Colon (tissue), 2 donors: ENCODE measurements at regions not wholly inside any gene's neighbourhood (a gene's known extent, or its start where the extent isn't known, plus 50 kb on each side); places are given as distances from the start of the nearest gene placed in this dataset.

Source experiments
- FAIRE-seq: peaks from 2 replicates; lab custom pipeline; 2012; peaks lifted over from hg19 to GRCh38; lab: Jason Lieb, UNC
- donor health status: control.
- donor health status: control.

- no peak for FAIRE-seq
Observed at GRCh38 chr2:175560521-175561169, 379.1 kb upstream of the ATP5MC3 start.

DNA sequence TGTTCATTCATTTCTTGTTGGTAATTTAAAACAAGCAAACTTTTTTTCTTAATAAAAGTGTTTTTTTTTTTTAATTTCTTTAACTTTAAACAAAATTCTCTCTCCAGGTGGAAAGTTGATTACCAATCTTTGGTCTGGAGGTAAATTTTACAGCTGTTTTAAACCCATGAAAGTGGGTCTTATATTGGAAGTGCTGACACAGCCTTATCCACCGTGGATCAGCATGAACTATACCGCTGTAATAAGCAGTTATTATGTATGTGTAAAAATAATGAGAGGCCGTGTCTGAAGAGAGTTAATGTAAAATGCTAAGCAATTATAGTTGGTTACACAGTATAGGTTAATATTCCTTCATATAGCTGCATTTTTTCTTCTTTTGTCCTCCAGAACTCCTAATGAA is 378.1 kb upstream of the ATP5MC3 start:
- FAIRE-seq, result no peak

GRCh38 chr2:175557810-175558377 is 376.4 kb upstream of the ATP5MC3 start:
- no peak for FAIRE-seq

DNA sequence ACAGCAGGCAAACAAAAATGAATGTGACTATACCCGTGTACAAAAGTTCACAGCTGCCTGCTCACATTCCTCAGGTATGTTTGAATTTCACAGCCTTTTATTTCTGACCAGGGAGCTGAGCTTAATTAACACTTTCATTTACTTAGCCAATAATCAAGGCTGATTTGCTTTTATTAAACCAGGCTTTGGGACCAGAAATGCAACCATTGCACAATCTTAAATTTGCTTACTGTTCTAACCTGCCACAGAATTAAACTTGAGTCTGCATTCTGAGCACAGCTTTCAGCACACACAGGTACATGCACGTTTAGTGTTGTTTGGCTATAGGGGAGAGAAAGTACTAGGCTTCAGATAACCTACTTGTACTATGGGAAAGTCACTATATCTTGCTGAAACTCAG is 372.4 kb upstream of the ATP5MC3 start:
- FAIRE-seq, result no peak

- FAIRE-seq, result no peak
Observed at GRCh38 chr2:175552902-175553301, 371.4 kb upstream of the ATP5MC3 start.

DNA sequence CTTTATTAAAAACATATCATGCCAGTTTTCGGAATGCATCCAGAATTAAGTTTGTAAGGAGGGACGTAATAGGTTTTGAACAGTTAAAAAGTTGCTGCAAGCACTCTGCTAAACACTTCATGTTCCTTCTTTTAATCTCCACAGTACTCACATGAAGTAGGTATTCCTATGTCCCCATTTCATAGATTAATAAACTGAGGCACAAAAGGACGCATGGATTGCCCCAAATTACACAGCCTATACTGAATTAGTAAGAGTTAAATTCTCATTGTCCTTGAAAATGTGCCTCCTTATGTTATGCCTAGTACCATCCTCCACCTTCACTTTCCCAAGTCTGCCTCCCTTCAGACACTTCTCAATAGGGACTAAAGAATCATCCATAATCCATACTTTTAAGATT is 358.9 kb upstream of the ATP5MC3 start:
- no peak for FAIRE-seq

DNA sequence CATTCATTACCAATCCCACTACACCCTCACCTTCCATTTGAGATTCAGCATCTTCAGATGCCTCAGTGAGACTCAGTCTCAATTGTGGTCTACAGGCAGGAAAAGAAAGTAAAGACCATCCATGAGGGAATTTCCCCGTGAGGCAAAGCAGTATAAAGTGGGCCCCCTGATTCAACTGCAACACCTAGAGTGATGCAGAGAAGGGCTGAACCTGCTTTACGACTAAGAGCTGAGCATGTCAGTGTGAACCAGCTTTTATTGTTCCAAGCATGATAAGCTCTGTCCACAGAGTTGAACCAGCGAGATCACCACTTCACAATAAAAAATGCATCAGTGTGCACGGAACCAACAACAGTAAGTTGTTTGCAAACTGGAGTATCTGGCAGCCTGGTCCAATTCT is 357.6 kb upstream of the ATP5MC3 start:
- no peak for FAIRE-seq

DNA sequence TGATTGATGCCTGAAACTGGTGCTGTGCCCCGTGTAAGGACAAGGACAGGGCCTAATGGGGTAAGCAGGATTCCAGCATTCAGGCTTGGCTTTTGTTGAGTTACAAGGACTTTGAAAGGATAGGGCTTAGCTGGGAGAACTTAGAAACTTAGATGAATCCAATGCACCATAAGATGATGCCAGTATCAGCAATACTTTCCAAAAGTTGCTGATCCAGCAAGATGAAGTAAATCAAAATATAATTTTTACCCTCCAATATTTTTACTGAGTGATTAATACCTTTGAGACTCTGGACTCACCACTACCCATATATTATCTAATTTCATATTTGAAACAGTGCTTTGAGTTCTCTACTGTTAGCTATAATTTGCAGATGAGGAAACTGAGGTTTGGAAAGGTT is 354.5 kb upstream of the ATP5MC3 start:
- no peak for FAIRE-seq

DNA sequence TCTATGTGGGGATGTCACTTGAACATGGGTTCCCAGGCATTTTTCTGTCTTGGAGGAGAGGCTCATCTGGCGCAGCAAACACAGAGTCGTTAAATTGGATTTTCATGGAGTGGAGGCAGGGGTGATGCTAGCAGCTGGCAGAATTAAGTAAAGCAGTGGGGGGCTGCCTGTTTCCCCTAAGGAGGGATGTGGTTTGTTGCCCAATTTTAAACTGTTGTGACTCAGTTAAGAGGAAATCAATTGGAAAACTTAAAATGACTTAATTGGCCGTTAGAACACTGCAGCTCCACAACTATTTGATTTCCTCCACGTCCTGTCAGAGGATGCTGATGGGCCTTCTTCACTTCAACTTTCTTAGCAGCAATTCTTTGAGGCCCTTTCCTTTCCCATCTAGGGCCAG is 354.1 kb upstream of the ATP5MC3 start:
- FAIRE-seq, result no peak

DNA sequence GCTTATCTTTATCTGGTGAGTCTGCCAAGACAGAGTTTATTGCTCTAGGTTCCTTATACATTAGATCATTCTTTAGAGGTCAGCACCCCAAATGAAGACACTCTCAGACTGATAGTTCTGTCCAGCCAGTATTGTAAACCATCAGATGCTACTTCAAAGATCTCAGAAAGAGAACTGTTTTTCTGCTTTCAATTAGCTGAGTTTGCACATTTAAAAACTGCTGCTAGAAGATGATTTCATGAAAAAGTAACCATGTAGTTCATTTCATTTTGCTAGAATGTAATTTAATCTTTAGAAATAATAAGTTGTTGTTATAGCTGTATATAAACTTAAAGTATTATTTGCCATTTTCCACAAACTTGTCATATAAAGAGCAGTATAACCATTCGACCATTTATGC is 344.5 kb upstream of the ATP5MC3 start:
- no peak for FAIRE-seq

DNA sequence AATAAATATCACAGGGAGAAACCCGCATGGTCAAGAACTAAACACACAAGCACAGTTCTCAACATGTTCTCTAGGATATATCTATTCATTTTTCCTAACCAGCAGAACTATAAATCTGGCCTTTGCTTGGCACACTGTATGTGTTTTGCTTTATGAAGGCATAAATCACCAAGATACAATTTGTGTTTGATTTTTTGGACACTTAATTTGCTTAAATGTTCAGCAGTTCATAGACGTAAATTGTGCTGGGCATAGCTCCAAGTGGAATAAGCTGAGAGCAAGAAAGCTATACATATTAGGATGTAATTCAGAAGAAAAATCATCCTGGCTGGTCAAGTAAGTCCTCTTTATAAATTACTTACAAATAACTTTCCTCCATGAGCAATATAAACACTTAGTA is 341.5 kb upstream of the ATP5MC3 start:
- FAIRE-seq, result no peak

GRCh38 chr2:175518206-175518605 is 336.7 kb upstream of the ATP5MC3 start:
- no peak for FAIRE-seq

DNA sequence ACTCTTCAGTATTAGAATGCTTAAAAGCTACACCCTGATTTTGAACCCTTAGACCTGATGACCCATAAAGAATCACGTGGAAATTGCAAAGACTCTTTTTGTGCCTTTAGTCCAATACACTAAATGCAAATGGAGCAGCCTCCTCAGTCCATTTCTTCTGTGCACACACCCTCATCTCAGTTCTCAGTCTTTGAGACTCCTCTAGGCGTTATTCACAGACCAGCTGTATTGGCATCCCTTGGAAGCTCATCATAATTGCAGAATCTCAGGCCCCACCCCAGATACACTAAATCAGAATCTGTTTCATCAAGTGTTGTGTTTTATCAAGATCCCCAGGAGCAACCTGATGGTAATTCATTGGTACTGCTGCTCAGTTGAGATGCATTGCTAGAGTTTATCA is 335.0 kb upstream of the ATP5MC3 start:
- no peak for FAIRE-seq

DNA sequence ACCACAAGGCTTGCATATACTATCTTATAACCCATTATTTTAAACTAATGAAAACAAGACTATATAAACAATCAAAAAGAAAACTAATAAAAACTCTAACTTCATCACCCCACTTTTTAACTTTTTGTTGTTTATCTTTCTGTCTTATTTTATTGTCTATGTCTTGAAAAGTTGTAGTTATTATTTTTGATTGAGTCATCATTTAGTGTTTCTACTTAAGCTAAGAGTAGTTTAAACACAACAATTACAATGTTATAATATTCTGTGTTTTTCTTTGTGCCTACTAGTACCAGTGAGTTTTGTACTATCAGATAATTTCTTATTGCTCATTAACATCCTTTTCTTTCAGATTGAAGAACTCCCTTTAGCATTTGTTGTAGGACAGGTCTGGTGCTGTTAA is 318.7 kb upstream of the ATP5MC3 start:
- FAIRE-seq, result peak; percentile 51

DNA sequence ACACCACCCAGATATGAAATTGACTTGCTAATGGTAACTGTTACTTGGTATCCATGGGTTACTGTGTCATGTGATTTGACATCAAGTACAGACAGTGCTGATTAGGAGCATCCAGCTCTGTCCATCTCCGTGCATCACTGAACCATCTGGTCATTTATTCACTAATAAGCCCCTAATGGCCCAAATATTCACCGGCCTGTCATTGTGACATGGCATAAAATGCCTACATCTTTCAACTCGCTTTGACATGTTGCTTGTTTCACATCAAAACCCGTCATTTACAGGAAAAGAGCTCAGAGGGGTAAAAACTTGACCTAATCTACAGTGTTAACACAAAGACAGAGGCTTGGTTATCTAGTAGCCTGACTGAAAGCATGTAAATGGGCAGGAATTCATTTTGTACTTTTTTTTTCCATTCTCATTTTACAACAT is 308.9 kb upstream of the ATP5MC3 start:
- FAIRE-seq, result no peak

DNA sequence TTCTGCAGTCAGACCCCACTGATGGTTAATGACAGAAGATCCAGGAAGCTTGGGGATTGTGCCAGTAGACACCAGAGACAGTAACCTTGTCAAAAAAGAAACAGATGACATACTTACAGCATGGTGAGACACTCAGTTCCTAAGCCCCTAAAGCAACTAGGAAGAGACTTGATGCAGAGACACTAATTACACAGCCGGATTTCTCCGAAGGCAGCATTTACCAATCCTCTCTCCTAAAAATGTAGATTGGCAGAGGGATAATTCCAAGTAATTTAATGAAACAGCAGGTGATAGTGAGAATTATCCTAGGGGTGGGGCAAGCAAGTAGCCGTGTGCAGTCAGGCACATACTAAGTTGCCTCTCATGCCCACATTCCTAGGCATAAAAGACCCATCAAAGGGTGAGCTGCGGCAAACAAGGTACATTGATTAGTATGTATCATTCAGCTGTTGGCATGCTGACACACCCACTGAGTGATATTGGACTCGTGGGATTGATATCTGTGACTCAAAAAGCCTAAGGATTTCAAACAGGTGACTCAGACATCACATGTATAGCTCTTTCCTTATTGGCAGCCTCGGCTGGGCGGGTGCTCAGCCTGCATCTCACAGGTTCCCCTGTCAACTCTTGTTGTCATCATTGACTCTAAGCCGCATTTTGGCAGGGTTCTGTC is 296.7 kb upstream of the ATP5MC3 start:
- FAIRE-seq, result no peak

DNA sequence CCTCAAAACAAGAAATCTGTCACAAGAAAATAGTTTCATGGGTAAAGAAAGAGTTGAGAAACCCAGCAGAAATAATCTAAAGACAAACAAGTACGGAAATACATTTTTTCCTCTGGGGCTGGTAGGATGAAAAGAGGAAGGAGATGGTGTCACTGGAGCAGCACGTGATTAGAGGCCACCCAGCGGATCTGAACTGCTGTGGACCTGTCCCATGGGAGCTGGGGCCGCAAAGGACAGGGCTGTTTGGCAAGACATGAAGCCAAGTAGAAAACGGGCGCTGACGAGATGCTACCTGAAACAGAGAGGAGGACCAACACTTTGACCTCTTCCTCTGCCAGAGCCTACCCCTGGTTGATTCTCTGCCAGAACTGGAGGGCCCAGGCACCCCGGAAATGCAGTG is 295.4 kb upstream of the ATP5MC3 start:
- no peak for FAIRE-seq

DNA sequence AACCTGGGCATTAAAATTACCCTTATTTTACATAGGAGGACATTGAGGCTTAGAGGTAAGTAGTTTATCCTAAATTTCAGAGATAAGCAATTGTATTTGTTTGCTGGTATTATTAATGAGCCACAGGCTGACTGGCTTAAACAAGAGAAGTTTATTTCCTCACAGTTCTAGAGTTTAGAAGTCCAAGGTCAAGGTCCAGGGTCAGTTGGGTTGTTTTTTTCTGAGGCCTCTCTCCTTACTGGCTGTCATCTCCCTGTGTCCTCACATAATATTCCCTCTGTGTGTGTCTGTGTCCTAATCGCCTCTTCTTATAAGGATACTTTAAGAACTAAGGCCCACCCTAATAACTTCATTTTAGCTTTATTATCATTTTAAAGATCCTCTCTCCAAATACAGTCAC is 294.9 kb upstream of the ATP5MC3 start:
- FAIRE-seq, result no peak

DNA sequence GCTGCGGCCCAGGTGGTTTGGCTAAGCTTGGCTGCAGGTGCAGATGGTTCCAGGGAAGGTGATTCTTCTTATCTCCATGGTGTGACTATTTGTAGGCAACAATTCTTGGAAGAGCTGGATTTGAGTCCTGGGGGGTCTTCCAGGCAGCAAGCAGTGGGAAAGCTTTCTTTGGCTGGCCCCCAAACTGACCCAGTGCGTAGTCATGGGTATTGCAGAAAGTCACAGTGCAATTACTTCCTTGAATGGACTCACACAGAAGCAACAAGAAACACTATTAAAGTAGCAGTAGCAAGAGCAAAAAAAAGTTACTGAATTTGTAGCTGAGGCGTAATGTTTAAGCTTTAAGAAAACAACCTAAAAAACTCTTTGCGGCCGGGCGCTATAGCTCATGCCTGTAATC is 293.6 kb upstream of the ATP5MC3 start:
- no peak for FAIRE-seq

DNA sequence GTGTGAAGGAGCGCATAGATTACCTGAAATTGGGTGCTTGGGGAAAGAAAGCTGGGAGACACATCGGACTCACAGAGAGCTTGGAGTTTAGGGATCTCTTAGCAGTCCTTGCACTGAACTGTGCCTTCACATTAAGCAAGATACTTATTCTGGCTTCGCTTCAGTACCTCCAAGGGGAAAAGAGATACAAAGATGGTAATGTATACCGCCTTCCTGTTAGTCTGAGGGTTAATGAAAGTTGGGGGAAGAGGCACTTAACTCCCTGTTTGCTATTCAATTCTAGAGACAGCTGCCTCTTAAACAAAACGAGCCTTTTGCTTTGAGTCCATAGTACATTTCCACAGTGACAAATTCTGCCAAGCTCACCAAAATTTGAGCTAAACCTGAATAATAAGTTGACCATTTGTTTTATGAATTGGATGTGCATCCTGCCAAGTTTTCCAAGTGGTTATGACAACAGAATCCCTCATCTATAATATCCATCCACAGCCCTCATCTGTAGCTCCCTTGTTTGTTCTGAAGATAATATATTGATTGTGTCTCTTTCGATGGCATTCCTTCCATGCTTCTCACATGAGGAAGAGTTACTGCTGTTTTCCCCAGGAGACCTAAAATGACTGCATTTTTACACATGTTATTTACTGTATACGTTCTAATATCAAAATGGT is 287.1 kb upstream of the ATP5MC3 start:
- FAIRE-seq, result no peak

DNA sequence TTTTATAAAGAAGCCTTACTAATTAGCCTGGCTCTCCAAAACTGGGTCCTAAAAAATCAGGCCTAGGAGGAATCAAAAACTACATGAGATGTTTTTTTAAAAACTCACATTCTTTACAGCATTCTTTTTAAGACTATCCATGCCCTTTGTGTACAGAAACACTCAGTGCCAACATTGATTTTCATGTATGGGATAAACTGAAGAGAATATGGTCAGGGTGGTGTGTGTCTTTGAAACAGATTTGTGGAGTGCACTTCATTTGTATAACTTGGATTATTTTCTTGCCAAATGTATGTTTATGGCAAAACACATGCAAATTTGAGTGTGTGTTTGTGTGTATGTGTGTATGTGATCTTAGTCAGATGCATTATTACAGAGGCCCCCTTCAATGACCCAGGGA is 283.6 kb upstream of the ATP5MC3 start:
- FAIRE-seq, result no peak

DNA sequence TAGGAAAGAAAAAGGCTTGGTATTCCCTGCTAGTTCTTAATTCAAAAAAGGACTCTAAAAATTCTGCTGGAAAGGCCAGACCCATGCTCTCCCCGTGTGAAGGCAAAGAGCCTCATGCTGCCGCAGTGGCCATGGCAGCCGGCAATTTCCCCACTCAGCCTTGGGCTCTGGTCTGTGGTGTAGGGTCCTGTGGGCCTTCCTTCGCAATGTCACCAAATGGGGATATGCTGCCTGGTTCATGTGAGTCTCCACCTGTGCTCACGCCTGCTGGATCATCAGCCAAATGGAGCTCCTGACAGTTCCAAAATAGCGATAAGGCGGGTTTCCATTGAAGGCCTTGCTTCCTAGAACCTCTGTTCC is 282.8 kb upstream of the ATP5MC3 start:
- FAIRE-seq, result no peak

DNA sequence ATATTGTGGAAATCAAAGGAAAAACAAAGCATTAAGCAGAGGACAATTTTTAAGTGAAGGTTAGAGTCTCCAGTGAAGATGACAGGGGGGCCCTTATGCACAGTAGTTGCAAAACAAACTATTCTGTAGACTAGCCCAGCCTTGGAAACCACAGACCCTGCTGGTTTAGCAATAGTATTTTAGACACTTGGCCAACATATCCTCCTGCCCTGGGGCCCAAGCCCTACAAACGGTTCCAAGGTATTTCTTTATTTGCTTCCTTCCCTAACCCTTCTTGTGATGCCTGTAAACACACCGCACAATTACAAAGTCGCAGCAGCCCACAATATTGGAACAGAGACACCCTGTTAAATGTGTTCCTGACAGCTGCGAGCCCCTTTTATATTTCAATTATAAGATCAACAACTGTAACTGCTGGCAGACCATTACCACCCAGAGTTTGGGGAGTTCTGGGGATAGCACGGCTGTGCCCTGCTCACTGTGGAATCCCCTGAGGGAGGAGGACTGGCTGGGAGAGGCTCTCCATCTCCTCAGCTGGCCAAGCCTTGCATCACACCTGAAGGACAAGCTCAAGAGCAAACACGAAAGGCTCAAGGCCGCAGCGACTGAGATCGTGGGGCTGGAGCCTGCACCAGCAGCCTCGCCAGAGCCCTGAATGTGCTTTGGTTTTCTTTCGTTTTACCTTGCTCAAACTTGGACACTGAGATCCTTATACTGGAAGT is 282.2 kb upstream of the ATP5MC3 start:
- no peak for FAIRE-seq
